Endothelial cell of umbilical vein (primary cell): ENCODE measurements at regions not wholly inside any gene's neighbourhood (a gene's known extent, or its start where the extent isn't known, plus 50 kb on each side); places are given as distances from the start of the nearest gene placed in this dataset.

Source experiments
- CTCF ChIP-seq, 2 donors: IDR thresholded peaks; 1 replicate in 1 of 2; 2 replicates in 1 of 2; pipeline ENCODE4 v1.5.1; 2011; ENCODE audit warnings: low read length in 2 of 2, mild to moderate bottlenecking in 2 of 2, moderate library complexity in 2 of 2, control low read depth in 1 of 2, inconsistent platforms in 1 of 2, low read depth in 1 of 2; ENCODE audit not compliant: insufficient read depth in 1 of 2; ENCODE audit errors: extremely low read depth in 1 of 2
- EZH2 ChIP-seq: IDR thresholded peaks from 2 replicates; pipeline ENCODE4 v1.6.1; 2012; ENCODE audit warnings: borderline replicate concordance, low read depth, mild to moderate bottlenecking, moderate library complexity, low read length, inconsistent platforms; ENCODE audit not compliant: severe bottlenecking
- POLR2A ChIP-seq: IDR thresholded peaks from 2 replicates; pipeline ENCODE4 v1.6.1; 2012; ENCODE audit warnings: low read depth, mild to moderate bottlenecking, control low read depth, low read length

GRCh38 chr7:12127455-12127854 is 83.6 kb upstream of the TMEM106B start:
- TF ChIP-seq CTCF (IDR thresholded peaks at IDR 0.05; ENCODE audit: extremely low read depth in 1 of 2, insufficient read depth in 1 of 2, low read depth in 1 of 2, low read length in 2 of 2) (no peak), POLR2A (no peak), EZH2 (no peak)
